GM21360 (cell line): ENCODE measurements at regions not wholly inside any gene's neighbourhood (a gene's known extent, or its start where the extent isn't known, plus 50 kb on each side); places are given as distances from the start of the nearest gene placed in this dataset.
A peak's percentile ranks its signal among the peaks of the same experiment; 100 is the strongest.

ENCODE experiments used
- ATAC-seq: cut with Tn5 transposase; IDR thresholded peaks from one replicate; pipeline ENCODE4 v1.9.1; 2021; ENCODE audit warnings: mild to moderate bottlenecking, moderate library complexity; ENCODE audit not compliant: unreplicated experiment

DNA sequence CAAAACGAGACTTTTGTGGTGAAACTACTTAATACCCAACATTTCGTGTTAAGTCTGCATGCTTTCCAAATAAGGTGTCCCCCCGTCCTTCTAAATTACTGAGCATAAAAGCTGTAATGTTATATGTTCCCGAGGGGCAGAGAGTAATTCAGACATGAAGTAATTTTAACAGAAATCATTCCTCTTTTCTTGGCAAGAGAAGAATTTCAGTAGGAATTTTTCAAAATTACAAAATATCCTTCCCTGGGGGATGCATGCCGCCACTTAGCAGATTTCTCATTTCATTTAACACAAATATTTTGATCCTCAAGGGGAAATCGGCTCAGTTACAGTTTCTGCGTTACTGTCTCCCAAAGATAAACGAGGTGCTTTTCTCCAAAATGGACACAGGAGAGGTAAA, 213.2 kb upstream of the RHOBTB1 start:
- no peak for ATAC-seq

DNA sequence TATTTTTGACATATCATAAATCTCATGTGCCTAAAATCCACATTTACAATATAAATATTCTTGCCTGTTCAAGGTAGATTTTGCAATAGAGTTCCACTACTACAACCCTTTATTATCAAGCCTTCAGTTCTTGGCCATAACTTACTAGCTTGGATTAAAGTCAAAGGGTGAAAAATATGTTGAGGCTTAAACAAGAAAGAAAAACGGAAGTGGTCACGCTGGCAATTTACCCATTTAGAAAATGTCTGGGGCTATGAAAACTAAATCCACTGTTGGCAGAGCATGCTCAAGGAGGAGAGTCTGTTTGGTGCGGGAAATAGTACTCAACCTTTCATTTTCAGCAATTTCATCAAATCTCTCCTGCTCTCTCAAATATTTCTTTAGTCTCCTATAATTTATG, 209.8 kb upstream of the RHOBTB1 start:
- ATAC-seq = no peak

DNA sequence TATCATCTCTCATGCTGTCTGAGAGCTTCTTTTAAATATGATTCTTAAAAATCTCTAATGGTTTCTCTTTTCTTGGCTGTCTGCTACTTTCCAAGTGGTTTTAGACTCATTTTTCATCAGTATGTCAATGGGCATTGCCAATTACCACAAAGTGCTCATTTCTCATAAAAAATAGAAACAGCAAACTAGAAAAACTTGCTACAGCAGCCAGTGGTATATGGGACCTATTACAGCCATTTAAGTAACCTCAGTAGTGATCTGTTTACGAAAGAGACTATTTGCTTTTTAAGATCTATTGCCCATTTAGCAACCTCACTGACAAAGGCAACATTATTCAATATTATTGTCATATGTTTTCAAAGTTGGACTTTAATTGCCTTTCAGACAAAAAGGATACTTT, 207.1 kb upstream of the RHOBTB1 start:
- no peak for ATAC-seq

DNA sequence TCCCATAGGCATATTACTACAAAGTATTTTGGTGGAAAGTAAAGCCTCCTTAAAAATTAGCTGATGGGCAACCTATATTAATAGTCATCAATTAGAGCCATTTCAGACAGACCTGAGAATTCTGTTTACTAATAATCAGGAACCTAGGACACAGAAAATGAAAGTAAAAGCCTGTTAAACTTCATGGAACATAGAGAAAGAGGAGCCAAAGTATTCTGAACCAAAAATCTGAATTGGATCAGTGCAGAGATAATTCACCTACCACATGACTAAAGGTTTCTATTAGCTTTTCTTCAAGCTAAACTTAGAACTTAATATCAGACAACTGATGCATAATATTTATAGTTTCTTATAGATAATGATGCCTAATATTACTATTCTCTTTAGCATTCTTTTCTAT, 204.5 kb upstream of the RHOBTB1 start:
- ATAC-seq = no peak

DNA sequence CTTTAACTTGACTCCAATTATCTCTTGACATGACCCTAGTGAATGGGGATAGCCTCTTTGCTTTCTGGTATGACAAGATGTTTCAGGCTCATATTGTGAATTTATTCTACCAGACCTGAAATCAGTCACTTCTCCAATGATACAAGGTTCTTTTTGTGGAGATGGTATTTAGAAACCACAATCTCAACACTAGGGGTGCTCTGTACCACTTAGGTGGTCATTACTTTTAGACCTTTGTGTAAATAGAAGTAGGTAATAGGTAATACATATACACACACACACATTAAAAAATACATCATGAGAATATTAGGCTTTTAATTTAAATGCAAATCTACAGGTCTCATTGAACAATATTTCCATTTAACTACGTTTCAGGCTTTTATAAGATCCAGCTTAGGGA, 199.0 kb upstream of the RHOBTB1 start:
- no peak for ATAC-seq

DNA sequence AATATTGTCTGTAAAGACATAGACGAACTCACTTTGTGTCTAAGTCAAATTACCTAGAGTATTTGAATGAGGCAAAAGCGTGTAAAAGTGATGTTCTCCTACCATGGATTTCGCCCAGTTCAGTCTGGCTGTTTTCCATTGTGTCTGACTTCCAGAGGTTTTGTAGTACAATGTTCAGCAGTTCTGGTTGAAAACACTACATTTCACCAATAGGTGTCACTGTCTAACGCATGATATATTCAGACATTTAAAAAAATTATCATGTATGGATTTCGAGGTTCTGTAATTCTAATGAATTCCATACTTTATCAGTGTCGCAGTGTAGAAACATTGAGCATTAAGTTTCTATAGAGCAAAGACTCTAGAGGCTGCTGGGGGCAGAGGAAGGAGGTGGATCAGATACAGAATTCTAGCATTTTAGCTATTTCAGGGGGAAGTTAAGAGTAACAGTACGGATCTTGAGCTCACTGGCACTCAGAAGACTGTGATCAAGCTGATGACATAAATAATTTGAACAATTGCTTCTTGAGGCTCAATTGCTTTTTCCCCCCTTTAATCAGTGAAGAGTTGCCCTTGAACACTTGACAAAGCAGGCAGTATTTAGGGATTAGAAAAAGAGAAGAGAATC, 196.9 kb upstream of the RHOBTB1 start:
- ATAC-seq = no peak

DNA sequence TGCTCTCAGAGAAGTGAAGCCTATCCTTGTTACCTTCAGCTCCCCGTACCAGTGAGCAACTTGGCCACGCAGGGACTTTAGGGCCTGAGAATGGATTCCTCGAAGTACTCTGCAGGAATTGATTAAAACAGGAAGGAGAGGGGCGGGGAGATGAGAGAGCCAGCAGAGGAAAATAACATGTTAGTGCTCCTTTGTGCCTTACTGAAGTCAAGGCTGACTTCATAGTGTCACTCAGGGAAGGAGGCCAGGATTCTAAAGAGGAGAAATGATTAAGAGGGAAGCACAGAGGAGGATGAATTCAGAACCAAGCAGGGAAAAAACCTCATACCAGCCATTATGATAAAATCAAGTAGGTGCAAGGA, 195.6 kb upstream of the RHOBTB1 start:
- ATAC-seq = no peak

DNA sequence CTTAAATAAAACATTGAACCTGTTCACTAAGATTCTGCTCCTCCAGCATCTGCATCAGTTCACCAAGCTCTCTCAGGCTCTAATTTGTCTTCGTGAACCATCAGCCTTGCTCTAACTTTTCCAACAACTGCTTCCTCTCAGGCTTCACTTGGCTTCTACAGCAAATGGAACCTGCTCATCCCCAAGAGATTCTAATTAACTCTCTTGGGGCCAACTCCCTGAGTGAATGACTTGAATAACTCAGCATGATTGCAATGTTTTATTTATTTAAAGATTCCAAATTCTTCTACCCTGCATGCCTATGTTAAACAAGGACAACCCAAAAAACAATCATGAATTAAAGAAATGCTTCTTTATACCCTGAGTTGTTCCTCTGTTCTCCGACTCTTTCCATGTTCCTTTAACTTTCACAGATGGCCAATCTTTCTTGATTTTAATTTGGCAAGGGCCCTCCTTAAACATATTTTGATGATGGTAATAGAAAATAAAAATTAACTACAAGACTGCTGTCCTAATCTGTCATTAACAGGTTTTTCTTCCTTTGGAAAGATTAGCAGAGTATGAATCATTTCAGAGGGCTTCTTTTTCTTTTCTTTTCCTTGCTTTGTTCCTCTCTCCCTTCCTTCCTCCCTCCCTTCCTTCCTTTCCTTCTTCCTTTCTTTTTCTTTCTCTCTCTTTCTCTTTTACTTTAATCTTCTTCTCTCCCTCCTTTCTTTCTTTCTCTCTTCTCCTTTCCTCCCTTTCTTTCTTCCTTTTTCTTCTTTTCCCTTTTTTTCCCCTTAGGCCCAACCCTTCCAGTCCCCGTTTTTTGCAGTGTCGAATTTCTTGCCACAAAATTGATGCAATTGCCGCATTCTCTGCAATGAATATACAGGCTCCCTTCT, 195.0 kb upstream of the RHOBTB1 start:
- no peak for ATAC-seq

DNA sequence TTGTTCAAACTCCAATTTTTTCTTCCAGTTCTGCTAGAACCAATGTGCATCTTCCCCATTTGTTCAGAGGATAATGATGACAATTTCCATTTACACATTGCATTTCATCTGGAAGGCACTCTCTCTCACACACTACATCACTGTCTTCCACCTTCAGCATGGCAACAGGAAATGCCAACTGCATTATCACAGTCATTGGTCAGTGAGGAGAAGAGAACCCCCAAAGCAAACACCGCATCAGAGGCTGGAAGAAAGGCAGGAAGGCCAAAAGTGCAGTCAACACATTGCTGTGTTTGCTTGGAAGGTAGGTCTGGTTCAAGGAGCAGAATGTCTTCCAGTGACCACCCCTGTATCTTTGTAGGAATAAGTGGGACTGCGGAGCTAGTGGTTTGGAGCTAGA, 192.2 kb upstream of the RHOBTB1 start:
- no peak for ATAC-seq

DNA sequence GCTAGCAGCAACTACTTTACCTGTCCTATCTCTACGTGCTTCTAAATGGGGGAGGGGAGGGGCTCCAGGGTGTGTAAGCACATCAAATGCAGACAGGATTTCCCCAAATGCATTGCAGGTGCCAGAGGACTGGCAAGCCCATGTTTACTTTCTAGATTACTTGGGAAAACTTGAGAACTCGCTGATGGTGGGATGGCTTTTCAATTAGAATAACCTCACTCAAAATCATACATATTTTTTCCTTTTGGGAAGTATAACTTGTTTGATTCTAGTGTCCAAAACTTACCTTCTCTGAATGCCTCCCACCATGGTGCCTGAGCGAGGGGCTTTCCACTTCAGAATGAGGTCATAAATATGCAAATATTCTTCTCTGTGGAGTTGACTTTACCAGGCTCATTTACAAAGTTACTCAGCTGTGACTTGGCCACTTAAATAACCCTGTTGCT, 191.3 kb upstream of the RHOBTB1 start:
- peak; percentile 96 for ATAC-seq

DNA sequence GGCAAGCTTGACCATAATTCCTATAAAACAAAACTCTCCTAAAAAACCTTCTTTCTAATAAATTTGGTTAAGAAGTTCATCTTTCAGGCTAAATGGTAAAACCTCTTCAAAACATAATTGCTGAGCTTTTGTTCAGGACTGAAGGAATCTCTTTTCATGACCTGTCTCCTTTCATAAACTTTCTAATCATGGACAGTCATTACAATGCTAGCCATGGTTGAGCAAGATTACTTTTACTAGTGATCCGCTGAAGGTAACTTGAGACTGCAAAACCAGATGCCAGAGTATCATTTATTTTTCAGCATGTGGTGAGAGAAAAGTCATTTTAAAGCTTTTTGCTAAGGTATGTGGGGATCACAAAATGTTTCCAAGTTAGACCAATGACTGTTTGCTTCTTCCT, 186.4 kb upstream of the RHOBTB1 start:
- ATAC-seq = no peak

DNA sequence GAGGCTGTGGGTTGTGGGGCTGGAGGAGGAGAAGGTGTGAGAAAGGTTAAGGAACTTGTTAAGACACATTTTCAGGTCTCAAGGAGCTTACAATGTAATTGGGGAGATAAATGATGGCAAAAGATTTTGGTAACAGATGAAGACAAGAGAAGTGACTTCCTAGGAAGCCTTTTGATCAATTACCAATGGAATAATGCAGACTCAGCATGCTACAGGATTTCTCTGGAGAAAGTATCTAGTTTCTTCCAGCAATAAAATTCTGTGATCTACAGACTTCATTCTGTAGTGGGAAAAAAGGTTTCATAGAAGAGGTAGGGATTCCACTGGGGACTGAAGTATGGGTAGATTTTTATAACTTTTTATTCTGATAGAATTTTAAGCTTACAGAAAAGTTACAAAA, 184.2 kb upstream of the RHOBTB1 start:
- no peak for ATAC-seq

DNA sequence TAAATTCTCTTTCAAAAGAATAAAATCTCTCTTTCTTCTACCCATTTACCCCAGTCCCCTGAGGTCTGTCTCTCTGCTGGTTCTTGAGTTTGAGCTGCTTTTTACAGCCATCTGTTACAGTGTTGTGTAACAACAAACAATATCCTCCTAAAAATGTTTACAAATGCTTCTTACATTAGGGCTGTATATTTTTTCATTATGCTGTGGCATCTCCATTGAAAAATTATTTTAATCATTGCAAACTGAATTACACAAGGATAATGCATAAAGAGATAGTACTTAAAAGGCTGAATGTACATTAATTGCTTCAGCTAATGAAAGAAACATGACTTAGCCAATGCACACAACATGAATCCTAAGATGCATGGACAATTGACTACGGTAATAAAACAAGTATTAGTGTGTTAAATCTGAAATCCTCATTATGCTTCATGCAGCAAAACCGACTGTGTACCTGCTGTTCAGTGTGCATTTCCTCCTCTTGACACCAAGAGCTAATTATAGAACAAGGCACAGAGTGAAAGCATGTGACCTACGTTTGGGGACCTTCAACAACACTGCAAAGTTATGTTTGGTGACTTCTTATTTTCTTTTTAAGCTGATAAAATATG, 181.7 kb upstream of the RHOBTB1 start:
- peak; percentile 69 for ATAC-seq

DNA sequence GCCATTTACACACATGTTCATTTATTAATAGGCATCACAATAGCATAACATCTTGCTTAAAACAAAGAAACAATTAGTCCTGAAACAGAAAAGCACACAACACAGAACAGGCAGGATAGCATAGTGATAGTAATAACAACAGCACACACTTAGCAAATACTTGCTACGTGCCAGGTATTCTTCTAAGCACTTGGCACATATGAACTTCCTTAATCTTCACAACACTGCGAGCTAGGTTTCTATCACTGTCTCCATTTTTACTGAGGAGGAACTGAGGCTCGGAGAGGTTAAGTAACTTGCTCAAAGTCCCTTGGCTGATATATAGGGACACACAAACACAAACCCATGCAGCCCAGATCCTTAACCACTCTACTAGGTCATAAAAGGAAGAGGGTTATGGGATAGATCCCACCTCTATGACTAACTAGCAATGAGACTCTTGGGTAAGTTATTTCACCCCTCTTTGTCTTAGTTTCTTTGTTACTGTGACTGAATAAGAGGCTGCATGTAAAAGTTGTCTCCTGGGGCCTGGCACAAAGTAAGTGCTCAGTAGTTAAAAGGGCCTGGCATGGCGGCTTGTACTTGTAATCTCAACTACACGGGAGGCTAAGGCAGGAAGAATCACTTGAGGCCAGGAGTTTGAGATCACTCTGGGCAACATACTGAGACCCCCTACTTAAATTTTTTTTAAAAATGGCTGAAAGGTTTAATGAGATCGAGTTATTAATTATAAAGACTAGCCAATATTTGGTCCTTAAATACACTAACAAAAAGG, 181.0 kb upstream of the RHOBTB1 start:
- ATAC-seq = no peak

DNA sequence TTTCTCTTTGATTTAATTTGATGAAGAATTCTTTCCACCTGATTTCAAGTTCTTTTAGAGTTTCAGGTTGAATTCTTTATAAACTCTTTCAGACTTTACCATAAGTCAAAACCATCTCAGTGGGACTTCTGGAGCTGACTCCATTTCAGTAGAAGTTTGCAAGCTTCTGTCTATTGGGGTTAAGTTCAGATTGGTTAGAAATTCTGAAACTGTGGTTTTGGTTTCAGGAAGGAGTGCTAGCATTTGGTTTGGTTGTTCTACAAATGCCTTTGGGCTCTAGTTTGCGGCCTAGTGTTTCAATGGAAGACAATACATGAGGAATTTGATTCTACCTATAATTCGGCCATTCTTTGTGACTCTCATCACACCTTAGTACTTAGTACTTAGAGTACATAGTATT, 176.8 kb upstream of the RHOBTB1 start:
- ATAC-seq = peak; percentile 77

DNA sequence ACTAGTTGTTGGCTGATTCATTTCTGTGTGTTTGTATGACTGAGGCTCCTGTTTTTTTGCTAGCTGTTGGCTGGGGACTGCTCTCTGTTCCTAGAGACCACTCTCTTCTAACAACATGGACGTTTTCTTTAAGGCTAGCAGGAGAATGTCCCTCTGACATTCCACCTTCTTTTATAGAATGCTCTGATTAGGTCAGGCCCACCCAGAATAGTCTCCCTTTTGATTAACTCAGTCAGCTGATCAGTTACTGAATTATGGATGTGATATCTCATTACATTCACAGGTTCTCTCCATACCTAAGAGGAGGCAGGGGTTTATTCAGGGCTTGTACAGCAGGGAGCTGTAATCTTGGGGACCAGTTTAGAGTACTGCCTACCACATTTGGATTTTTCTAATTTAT, 175.6 kb upstream of the RHOBTB1 start:
- ATAC-seq = no peak

DNA sequence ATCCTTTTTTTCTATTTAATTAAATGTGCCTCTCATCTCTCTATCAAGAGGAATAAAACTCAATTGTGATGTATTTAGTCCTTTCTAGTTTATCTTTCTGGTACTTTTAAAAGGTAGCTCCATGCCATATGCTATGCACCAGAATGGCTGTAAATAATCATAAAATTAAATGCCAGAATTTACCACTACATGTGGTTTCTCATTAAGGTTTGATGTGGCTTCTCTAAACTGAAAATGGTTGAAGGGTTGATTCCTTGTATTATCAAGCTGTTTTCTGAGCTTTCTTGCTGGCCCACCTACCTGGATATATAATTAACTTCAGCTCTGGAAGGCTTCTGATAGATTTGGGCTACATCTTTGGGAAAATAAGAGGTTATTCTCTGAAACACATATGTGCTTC, 171.9 kb upstream of the RHOBTB1 start:
- ATAC-seq = no peak

DNA sequence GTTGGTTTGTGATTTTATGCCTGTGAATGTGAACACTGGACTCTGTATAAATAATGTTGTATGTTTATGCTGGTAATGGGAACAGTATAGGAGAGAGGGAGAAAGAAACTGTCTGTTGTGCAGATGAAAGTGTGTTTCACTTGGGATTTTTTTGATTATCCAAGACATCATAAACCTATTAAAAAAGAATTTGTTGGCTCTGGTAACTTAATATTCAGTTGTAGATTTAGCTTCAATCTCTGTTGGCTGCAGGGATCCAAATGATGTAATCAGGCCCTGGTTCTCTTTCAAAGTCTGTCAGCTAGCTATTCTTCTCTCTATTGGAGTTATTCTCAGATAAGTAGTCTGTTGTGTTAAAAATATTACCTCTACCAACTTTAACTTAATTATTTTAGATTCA, 168.8 kb upstream of the RHOBTB1 start:
- no peak for ATAC-seq

DNA sequence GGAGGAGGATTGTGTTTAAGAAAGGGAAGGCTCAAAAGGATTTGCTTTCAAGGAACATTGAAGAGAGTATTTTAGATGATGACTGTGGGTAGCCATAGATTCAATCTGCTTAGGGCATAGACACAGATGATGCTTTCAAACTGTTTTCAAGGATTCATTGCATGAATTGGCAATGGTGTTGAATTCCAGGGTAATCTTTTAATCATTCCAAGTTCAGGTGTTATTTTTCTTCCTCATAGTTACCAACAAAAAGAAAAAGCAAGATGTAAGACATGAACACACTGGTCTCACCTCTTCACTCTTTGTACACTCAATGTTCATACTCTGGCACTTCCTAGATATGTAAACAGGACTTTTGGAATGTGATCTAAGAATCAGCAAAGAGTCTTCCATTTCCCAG, 167.0 kb upstream of the RHOBTB1 start:
- ATAC-seq = no peak

DNA sequence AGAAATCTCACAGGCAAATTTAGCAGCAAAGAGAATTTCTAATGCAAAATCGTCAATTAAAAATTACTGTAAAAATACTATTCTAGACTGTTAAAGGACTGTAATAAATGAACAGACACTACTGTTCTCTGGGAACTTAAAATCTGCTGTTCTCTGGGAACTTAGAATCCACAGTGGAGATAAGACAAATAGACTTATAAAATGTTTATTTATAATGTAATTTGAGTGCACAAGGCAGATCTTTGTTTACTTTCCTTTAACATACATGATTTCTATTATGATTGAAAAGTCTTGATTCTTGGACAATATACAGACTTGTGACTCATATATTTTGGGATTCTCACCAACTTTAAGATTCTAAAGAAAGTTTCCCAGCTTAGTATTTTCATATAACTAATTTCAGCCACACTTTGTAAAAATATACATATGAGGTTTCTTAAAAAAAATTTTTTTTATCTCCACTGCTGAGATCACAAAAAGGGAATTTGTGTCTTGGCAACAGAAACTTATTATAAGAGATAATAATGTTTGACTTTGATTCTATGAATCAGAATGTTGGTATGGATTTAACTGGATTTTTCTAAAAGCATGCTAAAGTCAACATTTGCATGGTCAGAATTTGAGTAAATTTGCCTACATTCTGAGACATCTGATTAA, 166.3 kb upstream of the RHOBTB1 start:
- ATAC-seq = no peak

DNA sequence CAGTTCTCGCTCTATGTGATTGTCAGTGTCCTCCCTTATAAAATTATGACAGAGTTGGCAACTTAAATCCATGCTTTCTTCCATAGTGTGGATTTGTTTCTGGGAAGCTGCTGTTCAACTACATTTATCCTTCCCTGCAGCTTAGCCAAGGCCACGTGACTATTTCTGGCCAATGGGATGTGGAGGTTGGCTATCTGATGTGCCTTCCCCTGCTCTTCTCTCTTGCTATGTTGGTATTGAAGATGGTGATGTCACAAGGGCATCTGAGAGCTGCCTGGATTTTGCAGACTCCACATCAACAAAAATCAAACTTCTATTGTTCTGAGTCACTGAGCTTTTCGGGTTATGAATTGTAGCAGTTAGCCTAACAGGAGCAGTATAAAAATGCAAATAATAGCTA, 164.9 kb upstream of the RHOBTB1 start:
- no peak for ATAC-seq
